Skeletal muscle satellite cell (primary cell): ENCODE measurements at regions not wholly inside any gene's neighbourhood (a gene's known extent, or its start where the extent isn't known, plus 50 kb on each side); places are given as distances from the start of the nearest gene placed in this dataset.

Experiments
- H3K27me3 ChIP-seq: 2 replicates; pipeline ENCODE4 v1.7.0; 2013; ENCODE audit warnings: low read length; ENCODE audit not compliant: control insufficient read depth, insufficient read depth
- H3K36me3 ChIP-seq: 2 replicates; pipeline ENCODE4 v1.7.0; 2013; ENCODE audit warnings: mild to moderate bottlenecking, control low read depth, low read length; ENCODE audit not compliant: insufficient read depth
- H3K4me1 ChIP-seq: 2 replicates; pipeline ENCODE4 v1.7.0; 2013; ENCODE audit warnings: low read length; ENCODE audit not compliant: control insufficient read depth, insufficient read depth
- H3K4me2 ChIP-seq: 2 replicates; pipeline ENCODE4 v1.7.0; 2013; ENCODE audit warnings: mild to moderate bottlenecking, low read length
- H3K4me3 ChIP-seq: 2 replicates; pipeline ENCODE4 v1.7.0; 2013; ENCODE audit warnings: low read length
- H3K9ac ChIP-seq: 2 replicates; pipeline ENCODE4 v1.7.0; 2013; ENCODE audit warnings: mild to moderate bottlenecking, low read depth, low read length, moderate library complexity
- H3K9me3 ChIP-seq: replicated peaks from 2 replicates; pipeline ENCODE4 v1.7.0; 2013; ENCODE audit warnings: mild to moderate bottlenecking, control low read depth, low read length

DNA sequence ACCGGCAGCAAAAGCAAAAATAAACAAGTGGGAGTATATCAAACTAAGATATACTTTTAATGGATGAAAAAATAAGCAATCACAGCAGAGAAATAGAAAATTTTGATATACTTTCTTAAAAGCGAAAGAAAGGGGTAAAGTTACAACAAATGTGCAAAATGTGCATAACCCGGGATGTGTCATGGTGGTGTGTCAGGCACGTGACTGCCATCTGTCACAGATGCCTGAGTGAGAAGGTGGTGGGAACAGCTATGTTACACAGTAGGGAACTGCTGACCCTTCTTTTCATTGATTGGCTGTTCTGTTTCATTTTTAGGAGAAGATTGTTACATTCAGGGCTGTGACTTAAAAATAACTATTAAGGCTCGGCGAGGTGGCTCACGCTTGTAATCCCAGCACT lies 168.1 kb upstream of the PELI2 start:
- H3K4me3 ChIP-seq, result no peak overlapping the region
- no peaks in the 10 kb centered on the region for H3K9me3 ChIP-seq
- H3K36me3 ChIP-seq, result no peaks in the 10 kb centered on the region
- no peak overlapping the region for H3K4me2 ChIP-seq
- H3K4me1 ChIP-seq, result no peaks in the 10 kb centered on the region
- no peak overlapping the region for H3K9ac ChIP-seq
- H3K27me3 ChIP-seq, result peaks cover 5% of the 10 kb centered on the region

GRCh38 chr14:55951341-55952206 lies 166.6 kb upstream of the PELI2 start:
- Histone ChIP-seq H3K4me3 (no peak overlapping the region), H3K36me3 (no peaks in the 10 kb centered on the region), H3K27me3 (peaks cover 14% of the 10 kb centered on the region), H3K9me3 (no peaks in the 10 kb centered on the region), H3K4me2 (no peak overlapping the region), H3K9ac (no peak overlapping the region), H3K4me1 (no peaks in the 10 kb centered on the region)

GRCh38 chr14:55954108-55954507 lies 164.1 kb upstream of the PELI2 start:
- Histone ChIP-seq H3K4me3 (no peak overlapping the region), H3K36me3 (no peaks in the 10 kb centered on the region), H3K9me3 (no peaks in the 10 kb centered on the region), H3K27me3 (peaks cover 18% of the 10 kb centered on the region), H3K9ac (no peak overlapping the region), H3K4me2 (no peak overlapping the region), H3K4me1 (no peaks in the 10 kb centered on the region)

GRCh38 chr14:55955175-55955574 lies 163.0 kb upstream of the PELI2 start:
- no peaks in the 10 kb centered on the region for H3K9me3 ChIP-seq
- peaks cover 18% of the 10 kb centered on the region for H3K27me3 ChIP-seq
- H3K9ac ChIP-seq, result no peak overlapping the region
- no peaks in the 10 kb centered on the region for H3K4me1 ChIP-seq
- no peak overlapping the region for H3K4me2 ChIP-seq
- no peak overlapping the region for H3K4me3 ChIP-seq
- no peaks in the 10 kb centered on the region for H3K36me3 ChIP-seq

DNA sequence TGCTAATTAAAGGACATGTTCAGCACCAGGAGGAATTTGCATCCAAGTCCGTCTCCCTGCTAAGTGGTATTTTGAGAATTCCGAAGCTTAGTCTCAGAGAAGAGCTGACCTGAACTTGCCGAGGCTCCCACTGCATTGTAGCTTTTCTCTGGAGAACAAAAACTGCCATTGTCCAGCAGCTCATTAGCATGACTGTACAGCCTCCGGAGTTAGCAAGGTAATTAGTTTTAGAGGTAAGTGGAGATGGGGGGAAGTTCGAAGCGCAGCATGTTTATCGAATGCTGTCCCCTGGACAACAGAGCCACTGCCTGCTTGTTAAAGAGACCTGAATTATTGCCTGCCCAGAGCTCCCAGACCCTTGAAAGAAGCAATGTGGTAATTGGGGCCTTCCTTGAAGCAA lies 160.3 kb upstream of the PELI2 start:
- Histone ChIP-seq H3K9ac (no peak overlapping the region), H3K36me3 (no peaks in the 10 kb centered on the region), H3K9me3 (no peaks in the 10 kb centered on the region), H3K27me3 (peaks cover 18% of the 10 kb centered on the region), H3K4me1 (no peaks in the 10 kb centered on the region), H3K4me3 (no peak overlapping the region), H3K4me2 (no peak overlapping the region)

DNA sequence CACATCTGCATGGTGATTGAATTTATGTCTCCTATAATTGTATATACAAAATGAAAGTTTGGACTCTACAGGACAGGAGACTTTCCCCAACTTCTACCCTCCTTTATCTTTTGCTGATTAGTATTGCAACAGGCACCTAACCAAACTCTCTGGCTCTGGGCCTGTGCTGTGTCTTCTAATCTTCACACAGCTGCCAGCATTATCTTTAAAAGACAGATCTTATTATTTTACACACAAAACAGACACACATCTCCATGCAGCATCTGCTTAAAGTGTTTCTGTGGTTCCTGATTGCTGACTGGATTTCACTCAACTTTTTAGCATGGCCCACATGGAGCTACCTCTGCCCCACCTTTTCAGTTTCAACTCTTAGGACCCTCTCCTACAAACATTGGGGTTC lies 154.9 kb upstream of the PELI2 start:
- Histone ChIP-seq H3K9me3 (no peaks in the 10 kb centered on the region), H3K27me3 (no peaks in the 10 kb centered on the region), H3K36me3 (no peaks in the 10 kb centered on the region), H3K4me2 (no peak overlapping the region), H3K9ac (no peak overlapping the region), H3K4me3 (no peak overlapping the region), H3K4me1 (no peaks in the 10 kb centered on the region)

- Histone ChIP-seq H3K4me2 (no peak overlapping the region), H3K4me1 (no peaks in the 10 kb centered on the region), H3K36me3 (no peaks in the 10 kb centered on the region), H3K9ac (no peak overlapping the region), H3K27me3 (no peaks in the 10 kb centered on the region), H3K9me3 (no peaks in the 10 kb centered on the region), H3K4me3 (no peak overlapping the region)
Measured at GRCh38 chr14:55964091-55964490, 154.1 kb upstream of the PELI2 start.

DNA sequence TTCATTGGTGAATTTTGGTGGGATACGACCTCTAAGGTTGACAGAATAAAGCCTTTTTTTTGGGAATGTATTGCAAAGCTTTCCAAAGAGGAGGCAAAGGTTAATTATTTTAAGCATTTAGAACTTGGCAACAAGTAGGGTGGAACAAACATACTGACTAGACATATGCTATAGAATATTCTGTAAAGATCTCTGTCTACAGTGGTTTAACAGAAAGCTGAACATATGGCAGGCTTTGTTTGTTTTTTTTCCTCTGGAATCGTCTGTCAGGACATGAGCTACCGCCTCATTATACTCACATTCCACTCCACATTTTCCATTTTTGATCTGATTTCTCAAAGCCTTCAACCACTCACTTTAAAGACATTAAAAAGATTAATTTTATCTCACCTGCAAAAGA lies 153.4 kb upstream of the PELI2 start:
- H3K9me3 ChIP-seq, result no peaks in the 10 kb centered on the region
- no peak overlapping the region for H3K9ac ChIP-seq
- H3K4me3 ChIP-seq, result no peak overlapping the region
- no peak overlapping the region for H3K4me2 ChIP-seq
- H3K27me3 ChIP-seq, result no peaks in the 10 kb centered on the region
- H3K36me3 ChIP-seq, result no peaks in the 10 kb centered on the region
- H3K4me1 ChIP-seq, result no peaks in the 10 kb centered on the region

GRCh38 chr14:55965851-55966250 lies 152.4 kb upstream of the PELI2 start:
- Histone ChIP-seq H3K9me3 (no peaks in the 10 kb centered on the region), H3K4me2 (no peak overlapping the region), H3K27me3 (no peaks in the 10 kb centered on the region), H3K4me1 (no peaks in the 10 kb centered on the region), H3K36me3 (no peaks in the 10 kb centered on the region), H3K9ac (no peak overlapping the region), H3K4me3 (no peak overlapping the region)

DNA sequence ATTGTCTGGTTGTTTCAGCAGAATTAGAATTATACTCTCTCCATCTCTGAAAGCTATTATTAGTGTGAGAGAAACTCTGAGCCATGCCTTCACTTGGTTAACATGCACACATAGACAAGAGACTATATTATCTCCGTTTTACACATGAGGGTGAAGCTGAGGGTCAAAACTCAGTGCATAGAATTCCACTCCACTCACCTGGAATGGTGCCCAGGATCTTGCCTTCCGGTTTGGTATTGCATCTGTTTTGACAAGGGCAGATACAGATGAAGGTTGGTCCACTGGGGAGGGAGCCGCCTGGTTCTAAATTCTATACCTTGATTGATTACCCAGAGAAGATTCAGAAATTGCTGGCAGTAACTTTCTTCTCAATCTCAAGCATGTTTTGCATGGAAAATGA lies 149.5 kb upstream of the PELI2 start:
- no peaks in the 10 kb centered on the region for H3K4me1 ChIP-seq
- no peak overlapping the region for H3K4me3 ChIP-seq
- H3K4me2 ChIP-seq, result no peak overlapping the region
- no peaks in the 10 kb centered on the region for H3K9me3 ChIP-seq
- H3K36me3 ChIP-seq, result no peaks in the 10 kb centered on the region
- no peaks in the 10 kb centered on the region for H3K27me3 ChIP-seq
- no peak overlapping the region for H3K9ac ChIP-seq

DNA sequence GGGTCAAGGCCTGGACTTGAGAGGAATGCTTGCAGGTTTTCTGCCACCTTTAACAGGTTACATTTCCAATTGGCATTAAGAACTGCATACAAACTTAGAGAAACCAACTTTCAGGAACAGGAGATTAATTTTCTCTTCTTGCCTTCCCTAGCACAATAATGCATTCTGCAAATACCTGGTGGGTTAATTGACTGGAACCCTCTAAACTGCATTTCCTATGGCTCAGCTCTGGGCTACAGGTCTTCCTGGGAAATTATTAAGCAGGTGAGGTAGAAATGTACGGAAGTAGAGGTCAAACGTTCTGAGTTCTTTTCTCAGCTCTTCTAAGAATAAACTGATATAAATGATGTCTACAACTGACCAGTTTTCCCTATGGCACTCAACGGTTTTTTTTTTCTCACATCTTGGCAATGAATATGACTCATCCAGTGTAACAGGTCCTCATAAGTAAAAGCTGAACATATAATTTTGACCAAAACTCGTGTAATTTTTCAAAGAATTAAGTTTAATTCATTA lies 144.9 kb upstream of the PELI2 start:
- Histone ChIP-seq H3K36me3 (no peaks in the 10 kb centered on the region), H3K9ac (no peak overlapping the region), H3K9me3 (no peaks in the 10 kb centered on the region), H3K4me1 (no peaks in the 10 kb centered on the region), H3K4me3 (no peak overlapping the region), H3K27me3 (no peaks in the 10 kb centered on the region), H3K4me2 (no peak overlapping the region)
